Activated T-cell treated with anti-CD3 and anti-CD28 coated beads, Interleukin-2, amount 50 U/mL, for 4 hours (primary cell): ENCODE measurements at regions not wholly inside any gene's neighbourhood (a gene's known extent, or its start where the extent isn't known, plus 50 kb on each side); places are given as distances from the start of the nearest gene placed in this dataset.

Source experiments
- ATAC-seq, 2 donors: fragments of 200-7000 bp; cut with Tn5 transposase; one replicate each; pipeline ENCODE4 v1.10.0; 2021
- DNase-seq: peaks from one replicate; pipeline ENCODE4 v3.0.0-alpha.2; 2020
- H3K27me3 Mint-ChIP-seq: one replicate; pipeline ENCODE4 v1.8.0; 2021; ENCODE audit warnings: low read depth, mixed read lengths
- H3K36me3 Mint-ChIP-seq: one replicate; pipeline ENCODE4 v1.8.0; 2022; ENCODE audit warnings: mixed read lengths; ENCODE audit not compliant: insufficient read depth
- H3K4me1 Mint-ChIP-seq: one replicate; pipeline ENCODE4 v1.8.0; 2021; ENCODE audit warnings: low read depth, mixed read lengths
- H3K4me3 Mint-ChIP-seq: one replicate; pipeline ENCODE4 v1.8.0; 2021; ENCODE audit warnings: mild to moderate bottlenecking, moderate library complexity, mixed read lengths
- H3K9me3 Mint-ChIP-seq: one replicate; pipeline ENCODE4 v1.8.0; 2021; ENCODE audit warnings: mixed read lengths

DNA sequence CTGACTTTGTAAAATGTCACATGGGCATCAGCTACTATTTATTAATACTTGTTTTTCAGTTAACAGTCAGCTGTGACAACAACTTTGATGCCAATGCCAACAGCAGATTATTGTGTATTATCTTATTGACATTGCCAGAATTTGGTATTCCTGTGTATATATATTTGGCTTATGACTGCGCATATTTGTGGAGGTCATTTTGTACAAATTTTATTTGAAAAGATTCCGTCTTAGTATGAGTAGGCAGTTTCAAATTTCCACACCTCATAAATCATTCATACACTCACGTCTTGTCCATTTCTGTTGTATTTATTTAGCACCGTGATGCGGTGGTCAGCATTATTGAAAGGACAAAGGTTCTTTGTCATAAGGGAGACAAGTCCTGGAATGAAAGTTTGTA lies 558.2 kb upstream of the NDST4 start:
- no peaks in the 10 kb centered on the region for H3K27me3 Mint-ChIP-seq
- ATAC-seq (no peak), DNase-seq (no peak)
- H3K4me3 Mint-ChIP-seq: no peak overlapping the region
- no peaks in the 10 kb centered on the region for H3K36me3 Mint-ChIP-seq
- no peaks in the 10 kb centered on the region for H3K4me1 Mint-ChIP-seq
- peaks cover 5% of the 10 kb centered on the region for H3K9me3 Mint-ChIP-seq

DNA sequence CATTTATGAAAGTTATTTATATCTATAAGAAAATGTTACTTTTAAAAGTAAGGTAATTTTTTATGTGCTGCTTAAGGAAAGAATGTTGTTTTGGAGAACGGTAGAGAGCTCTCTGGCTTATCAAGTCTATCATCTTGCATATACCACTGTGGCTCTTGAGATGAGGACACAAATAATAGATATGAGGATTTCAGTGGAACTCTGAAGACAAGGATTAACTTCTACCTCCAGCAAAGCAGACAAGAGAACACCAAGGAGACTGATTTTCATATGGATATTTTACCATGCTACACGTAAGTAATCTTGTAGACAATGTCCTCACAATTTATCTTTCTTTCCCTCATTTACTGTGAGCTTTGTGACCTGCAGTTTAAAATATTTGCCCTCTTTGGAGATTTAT lies 557.5 kb upstream of the NDST4 start:
- H3K27me3 Mint-ChIP-seq: no peaks in the 10 kb centered on the region
- no peak overlapping the region for H3K4me3 Mint-ChIP-seq
- peaks cover 5% of the 10 kb centered on the region for H3K9me3 Mint-ChIP-seq
- no peaks in the 10 kb centered on the region for H3K4me1 Mint-ChIP-seq
- H3K36me3 Mint-ChIP-seq: no peaks in the 10 kb centered on the region
- DNase-seq (no peak), ATAC-seq (no peak)

DNA sequence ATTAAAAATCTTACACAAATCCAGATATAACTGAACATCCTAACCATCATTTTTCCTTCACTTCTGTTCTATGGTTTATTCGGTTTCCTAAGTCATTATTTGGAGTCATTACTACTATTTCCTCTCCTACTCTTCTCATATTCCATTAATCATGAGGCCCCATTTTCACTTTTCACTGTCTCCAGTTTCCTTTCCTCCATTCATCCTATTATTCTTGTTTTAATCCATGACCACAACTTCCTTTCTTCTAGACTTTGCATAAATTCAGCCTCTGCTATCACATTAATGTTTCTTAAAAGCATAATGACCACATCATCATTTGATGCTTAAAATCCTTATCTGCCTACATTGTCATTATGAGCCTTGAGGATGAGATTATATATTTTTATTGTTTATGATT lies 555.0 kb upstream of the NDST4 start:
- Mint-ChIP-seq H3K4me1 (no peaks in the 10 kb centered on the region), H3K36me3 (no peaks in the 10 kb centered on the region), H3K27me3 (no peaks in the 10 kb centered on the region), H3K4me3 (no peak overlapping the region), H3K9me3 (no peaks in the 10 kb centered on the region)
- DNase-seq: no peak
- no peak for ATAC-seq

DNA sequence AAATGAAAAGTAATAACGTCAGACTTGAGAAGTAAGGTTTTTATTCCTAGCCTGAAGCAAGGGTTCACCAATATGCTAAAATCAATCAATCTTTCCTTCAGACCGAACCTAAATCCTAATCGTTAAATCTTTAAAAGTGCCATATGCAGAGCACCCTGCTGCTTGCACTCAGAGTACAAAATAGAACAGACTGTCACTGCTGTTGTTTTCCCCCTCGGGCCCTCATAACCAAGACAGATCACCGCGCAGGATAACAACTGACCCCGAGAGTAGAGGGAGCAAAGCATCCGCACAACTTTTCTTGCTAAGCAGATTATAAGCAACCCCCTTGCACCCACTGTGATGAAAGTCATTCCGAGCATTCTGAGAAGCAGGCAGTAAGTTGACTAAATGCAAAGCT lies 550.9 kb upstream of the NDST4 start:
- Mint-ChIP-seq H3K4me3 (no peak overlapping the region), H3K27me3 (no peaks in the 10 kb centered on the region), H3K36me3 (no peaks in the 10 kb centered on the region), H3K9me3 (no peaks in the 10 kb centered on the region), H3K4me1 (no peaks in the 10 kb centered on the region)
- DNase-seq (no peak), ATAC-seq (no peak)

DNA sequence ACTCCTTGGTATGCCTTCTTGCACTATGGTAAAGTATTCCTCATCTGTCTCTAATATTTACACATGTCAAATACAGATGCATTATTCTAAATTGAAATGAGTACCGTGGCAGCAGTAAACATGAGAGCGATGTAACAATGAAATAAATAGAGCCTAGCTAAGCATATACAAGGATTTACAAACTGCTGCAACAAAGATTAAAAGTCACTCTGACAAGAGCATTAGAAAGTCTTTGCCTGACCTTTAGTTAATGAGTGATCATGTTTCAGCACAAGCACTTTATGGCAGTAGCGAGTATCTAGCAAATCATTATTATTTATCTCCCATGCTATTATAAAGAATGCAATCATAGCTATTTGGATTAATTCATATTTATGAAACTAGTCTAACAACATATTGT lies 547.0 kb upstream of the NDST4 start:
- no peak for ATAC-seq
- Mint-ChIP-seq H3K27me3 (no peaks in the 10 kb centered on the region), H3K4me1 (no peaks in the 10 kb centered on the region), H3K36me3 (no peaks in the 10 kb centered on the region), H3K4me3 (no peak overlapping the region), H3K9me3 (peaks cover 4% of the 10 kb centered on the region)
- DNase-seq: no peak

DNA sequence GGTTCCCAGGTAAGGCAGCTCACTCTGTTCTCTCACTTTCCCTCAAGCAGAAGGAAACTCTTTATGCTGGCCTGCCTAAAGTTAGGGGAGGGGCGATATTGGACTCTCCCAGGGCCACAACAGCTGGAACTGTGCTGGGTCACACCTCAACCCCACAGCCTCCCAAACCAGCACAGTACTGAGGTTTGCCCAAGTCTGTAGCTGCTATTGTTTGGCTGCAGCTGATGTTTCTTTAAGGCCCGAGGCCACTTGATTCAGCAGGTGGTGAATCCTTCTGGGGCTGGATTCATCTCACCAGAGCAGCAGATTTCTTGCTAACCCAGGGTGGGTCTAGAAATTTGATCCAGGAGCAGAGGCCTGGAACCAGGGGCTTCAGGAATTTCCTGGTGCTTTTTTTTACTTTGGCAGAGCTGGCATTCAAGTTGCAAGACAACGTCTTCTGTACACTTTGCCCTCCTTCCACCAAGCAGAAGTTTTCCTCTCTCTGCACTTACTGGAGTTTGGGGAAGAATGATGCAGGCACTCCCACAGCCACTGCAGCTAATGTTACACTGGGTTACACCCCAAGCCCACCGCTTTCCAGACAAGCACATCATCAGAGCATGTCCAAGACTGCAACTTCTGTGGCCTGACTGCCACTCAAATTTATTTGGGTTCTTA lies 544.7 kb upstream of the NDST4 start:
- Mint-ChIP-seq H3K4me3 (no peak overlapping the region), H3K9me3 (peaks cover 12% of the 10 kb centered on the region), H3K27me3 (no peaks in the 10 kb centered on the region), H3K36me3 (no peaks in the 10 kb centered on the region), H3K4me1 (no peaks in the 10 kb centered on the region)
- DNase-seq (no peak), ATAC-seq (no peak)

DNA sequence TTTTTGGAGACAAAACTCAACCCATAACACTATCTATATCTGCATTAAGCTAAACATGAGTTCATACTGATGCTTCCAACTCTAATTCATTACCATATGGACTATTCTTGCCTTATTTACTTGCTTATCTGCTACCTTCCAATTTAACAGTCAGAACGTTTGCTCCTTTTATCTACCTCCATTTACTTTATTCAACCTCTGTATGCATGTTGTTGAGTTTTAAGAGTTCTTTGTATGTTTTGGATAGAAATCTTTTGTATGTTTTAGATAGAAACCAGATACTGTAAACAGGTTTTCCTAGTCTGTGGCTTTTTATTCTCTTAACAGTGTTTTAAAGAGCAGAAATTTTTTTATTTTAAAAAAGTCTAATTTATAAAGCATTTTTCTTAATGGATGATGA lies 542.2 kb upstream of the NDST4 start:
- no peaks in the 10 kb centered on the region for H3K27me3 Mint-ChIP-seq
- H3K4me1 Mint-ChIP-seq: no peaks in the 10 kb centered on the region
- ATAC-seq (no peak), DNase-seq (no peak)
- no peaks in the 10 kb centered on the region for H3K36me3 Mint-ChIP-seq
- peaks cover 12% of the 10 kb centered on the region for H3K9me3 Mint-ChIP-seq
- no peak overlapping the region for H3K4me3 Mint-ChIP-seq

DNA sequence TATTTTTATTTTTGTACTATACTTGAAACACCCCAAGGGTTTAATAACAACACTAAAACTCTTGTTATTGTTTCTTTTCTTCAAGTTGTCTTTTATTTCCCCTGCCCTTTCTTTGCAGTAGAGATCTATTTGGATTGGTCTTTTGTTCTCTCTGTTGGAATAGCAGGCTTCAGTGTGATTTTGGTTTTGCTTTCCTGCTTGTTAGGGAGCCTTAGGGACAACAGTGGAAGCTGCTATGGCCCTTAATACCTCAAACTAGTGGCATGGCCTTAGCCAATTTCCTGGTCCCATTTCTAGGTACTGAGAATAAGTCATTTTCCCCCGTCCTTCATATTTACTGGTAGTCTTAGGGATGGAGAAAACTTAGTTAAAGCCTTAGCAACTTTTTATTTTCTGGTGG lies 535.4 kb upstream of the NDST4 start:
- H3K9me3 Mint-ChIP-seq: peaks cover 6% of the 10 kb centered on the region
- no peaks in the 10 kb centered on the region for H3K27me3 Mint-ChIP-seq
- no peaks in the 10 kb centered on the region for H3K4me1 Mint-ChIP-seq
- DNase-seq (no peak), ATAC-seq (no peak)
- no peak overlapping the region for H3K4me3 Mint-ChIP-seq
- H3K36me3 Mint-ChIP-seq: no peaks in the 10 kb centered on the region

DNA sequence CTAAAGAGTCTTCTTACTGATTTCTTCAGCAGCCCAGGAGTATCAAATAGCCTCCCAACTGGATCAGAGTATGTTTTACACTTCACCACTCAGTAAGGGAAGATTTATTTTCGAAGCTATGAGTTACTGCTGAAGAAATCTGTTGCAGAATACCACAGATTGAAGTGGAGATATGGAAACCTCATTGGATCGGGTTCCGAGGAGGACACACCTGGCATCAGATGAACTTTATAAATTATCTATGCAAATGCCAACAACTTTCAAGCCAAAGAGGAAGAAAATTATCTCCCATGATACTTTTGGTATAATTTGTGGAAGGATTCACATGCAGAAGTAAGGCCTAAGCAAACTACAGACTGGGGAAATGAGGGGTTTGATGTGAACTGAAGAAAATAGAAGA lies 515.9 kb upstream of the NDST4 start:
- ATAC-seq: no peak
- Mint-ChIP-seq H3K4me3 (no peak overlapping the region), H3K4me1 (no peaks in the 10 kb centered on the region), H3K9me3 (peaks cover 6% of the 10 kb centered on the region), H3K36me3 (no peaks in the 10 kb centered on the region), H3K27me3 (no peaks in the 10 kb centered on the region)
- no peak for DNase-seq

DNA sequence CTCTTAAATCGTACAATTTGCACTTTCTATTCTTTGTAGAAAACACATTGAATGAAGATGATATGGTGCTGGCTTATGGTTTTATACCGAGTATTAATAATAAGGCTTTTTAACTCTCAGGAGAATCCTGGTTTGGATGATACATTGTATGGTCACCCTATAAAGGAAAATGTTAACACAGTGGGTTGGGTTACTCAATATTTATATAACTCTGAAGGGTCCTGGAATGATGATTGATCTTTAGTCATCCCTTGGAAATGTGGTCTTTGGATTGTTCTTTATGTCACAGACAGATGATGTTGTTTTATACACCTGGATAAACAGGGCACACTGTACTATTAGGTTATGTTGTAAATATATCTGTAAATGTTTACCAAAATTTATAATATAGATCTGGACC lies 496.2 kb upstream of the NDST4 start:
- H3K36me3 Mint-ChIP-seq: no peaks in the 10 kb centered on the region
- no peaks in the 10 kb centered on the region for H3K27me3 Mint-ChIP-seq
- H3K4me1 Mint-ChIP-seq: no peaks in the 10 kb centered on the region
- ATAC-seq (no peak), DNase-seq (no peak)
- no peak overlapping the region for H3K4me3 Mint-ChIP-seq
- peaks cover 5% of the 10 kb centered on the region for H3K9me3 Mint-ChIP-seq

DNA sequence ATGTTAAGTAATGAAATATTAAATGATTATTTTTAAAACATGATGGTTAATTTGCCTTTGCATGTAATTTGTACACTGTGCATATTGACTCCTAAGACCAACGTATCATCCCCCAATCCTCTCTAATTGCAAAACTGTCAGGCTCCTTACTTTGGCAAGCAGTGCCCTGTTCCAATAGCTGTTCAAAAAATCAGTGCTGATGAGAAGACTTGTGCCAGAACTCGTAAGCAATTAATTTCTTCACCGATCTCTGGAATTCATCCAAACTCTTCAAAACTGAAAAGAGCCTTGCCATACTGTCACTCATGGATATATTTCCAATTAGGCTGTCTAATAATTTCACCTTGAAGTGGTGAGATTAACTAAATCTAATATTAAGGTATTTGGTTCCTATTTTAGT lies 493.9 kb upstream of the NDST4 start:
- no peak overlapping the region for H3K4me3 Mint-ChIP-seq
- no peaks in the 10 kb centered on the region for H3K36me3 Mint-ChIP-seq
- DNase-seq: no peak
- no peak for ATAC-seq
- no peaks in the 10 kb centered on the region for H3K27me3 Mint-ChIP-seq
- H3K4me1 Mint-ChIP-seq: no peaks in the 10 kb centered on the region
- peaks cover 8% of the 10 kb centered on the region for H3K9me3 Mint-ChIP-seq

DNA sequence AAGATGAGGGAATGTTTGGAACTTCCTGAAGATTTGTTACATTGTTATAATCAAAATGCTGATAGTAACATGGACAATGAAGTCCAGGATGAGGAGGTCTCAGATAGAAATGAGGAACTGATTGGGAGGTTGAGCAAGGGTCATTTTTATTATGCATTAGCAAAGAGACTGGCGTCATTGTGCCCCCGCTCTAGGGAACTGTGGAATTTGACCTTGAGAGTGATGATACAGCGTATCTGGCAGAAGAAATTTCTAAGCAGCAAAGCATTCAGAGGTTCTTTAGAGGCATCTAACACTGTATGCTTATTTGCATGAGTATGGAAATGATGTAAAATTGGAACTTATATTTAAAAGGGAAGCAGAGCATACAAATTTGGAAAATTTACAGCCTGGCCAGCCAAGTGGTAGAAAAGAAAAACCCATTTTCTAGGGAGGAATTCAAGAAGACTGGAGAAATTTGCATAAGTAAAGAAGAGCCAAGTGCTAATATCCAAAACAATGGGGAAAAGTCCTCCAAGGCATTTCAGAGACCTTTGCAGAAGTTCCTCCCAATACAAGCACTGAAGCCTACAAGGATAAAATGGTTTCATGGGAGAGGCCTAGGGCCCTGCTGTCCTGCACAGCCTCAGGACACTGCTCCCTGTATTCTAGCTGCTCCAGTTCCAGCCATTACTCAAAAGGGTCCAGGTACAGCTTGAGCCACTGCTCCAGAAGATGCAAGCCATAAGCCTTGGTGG lies 483.0 kb upstream of the NDST4 start:
- ATAC-seq: no peak
- peaks cover 13% of the 10 kb centered on the region for H3K9me3 Mint-ChIP-seq
- H3K4me3 Mint-ChIP-seq: no peak overlapping the region
- H3K36me3 Mint-ChIP-seq: no peaks in the 10 kb centered on the region
- no peak for DNase-seq
- H3K27me3 Mint-ChIP-seq: no peaks in the 10 kb centered on the region
- H3K4me1 Mint-ChIP-seq: no peaks in the 10 kb centered on the region

DNA sequence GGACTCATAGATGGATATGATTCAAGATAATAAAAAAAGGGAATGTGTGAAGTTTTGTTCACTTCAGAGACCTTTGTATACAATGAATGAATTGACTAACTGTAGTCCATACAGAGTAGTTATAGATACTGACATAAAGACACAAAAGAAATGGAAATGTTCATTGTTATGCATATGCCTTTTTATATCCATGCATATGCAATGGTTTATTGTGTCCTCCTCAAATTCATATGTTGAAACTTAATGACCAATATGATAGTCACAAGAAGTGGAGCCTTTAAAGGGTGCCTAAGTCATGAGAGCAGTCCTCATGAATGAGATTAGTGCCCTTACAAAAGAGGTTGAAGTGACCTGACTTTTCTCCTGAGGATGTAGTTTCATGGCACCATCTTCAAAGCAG lies 467.5 kb upstream of the NDST4 start:
- no peaks in the 10 kb centered on the region for H3K27me3 Mint-ChIP-seq
- H3K36me3 Mint-ChIP-seq: no peaks in the 10 kb centered on the region
- ATAC-seq (no peak), DNase-seq (no peak)
- no peak overlapping the region for H3K4me3 Mint-ChIP-seq
- no peaks in the 10 kb centered on the region for H3K9me3 Mint-ChIP-seq
- no peaks in the 10 kb centered on the region for H3K4me1 Mint-ChIP-seq

DNA sequence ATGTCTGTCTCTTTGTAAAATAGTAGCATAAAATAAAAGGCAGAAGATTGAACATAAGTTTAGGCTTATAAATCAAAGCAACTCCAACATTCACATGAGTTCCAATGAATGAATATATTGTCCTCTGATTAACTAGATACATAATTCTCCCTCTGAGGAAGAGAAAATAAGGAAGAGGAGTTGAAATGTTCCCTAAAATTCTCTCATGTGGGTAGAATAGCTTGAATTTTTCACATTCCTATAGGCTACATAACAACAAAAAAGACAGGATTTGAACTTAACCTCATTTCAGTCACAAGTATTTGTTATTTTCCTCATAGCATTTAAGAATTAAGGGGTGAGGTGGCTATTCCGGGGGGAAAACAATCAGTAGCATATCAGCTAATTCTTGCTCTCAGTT lies 462.4 kb upstream of the NDST4 start:
- Mint-ChIP-seq H3K9me3 (peaks cover 3% of the 10 kb centered on the region), H3K4me1 (no peaks in the 10 kb centered on the region), H3K4me3 (no peak overlapping the region), H3K27me3 (no peaks in the 10 kb centered on the region), H3K36me3 (no peaks in the 10 kb centered on the region)
- no peak for ATAC-seq
- DNase-seq: no peak

DNA sequence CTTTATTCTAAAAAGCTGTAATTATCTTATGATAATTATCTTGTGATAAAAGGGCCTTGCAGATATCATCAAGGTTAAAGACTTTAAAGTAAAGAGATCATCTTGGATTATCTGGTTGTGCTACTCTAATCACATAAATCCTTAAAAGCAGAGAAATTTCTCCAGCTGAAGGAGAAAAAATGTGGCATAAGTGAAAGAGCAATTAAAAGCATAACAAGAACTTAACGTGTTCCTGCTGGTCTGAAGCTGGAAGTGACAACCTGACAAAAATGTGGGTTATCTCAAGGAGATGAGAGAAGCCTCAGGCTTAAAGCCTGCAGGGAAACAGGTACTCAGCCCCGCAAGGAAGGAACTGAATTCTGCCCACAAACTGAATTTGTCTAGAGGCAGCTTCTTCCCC lies 449.1 kb upstream of the NDST4 start:
- H3K4me3 Mint-ChIP-seq: no peak overlapping the region
- no peaks in the 10 kb centered on the region for H3K27me3 Mint-ChIP-seq
- H3K9me3 Mint-ChIP-seq: no peaks in the 10 kb centered on the region
- DNase-seq: no peak
- ATAC-seq: no peak
- H3K36me3 Mint-ChIP-seq: no peaks in the 10 kb centered on the region
- H3K4me1 Mint-ChIP-seq: no peaks in the 10 kb centered on the region
